ENCODE measurements at regions not wholly inside any gene's neighbourhood (a gene's known extent, or its start where the extent isn't known, plus 50 kb on each side); places are given as distances from the start of the nearest gene placed in this dataset.

- peak; percentile 28 for DNase-seq (ENCODE audit: low read depth, low spot score)
These were observed 58.6 kb upstream of the ZC4H2 start, which contains the start of gene ZC3H12B for GRCh38 chrX:65034668-65035445. Gene ZC3H12B, plus strand, starts transcription at chrX:65034826.

- no peak for DNase-seq (ENCODE audit: low read depth, low spot score)
These were observed 58.0 kb upstream of the ZC4H2 start for GRCh38 chrX:65034292-65034667.
